ENCODE measurements at regions not wholly inside any gene's neighbourhood (a gene's known extent, or its start where the extent isn't known, plus 50 kb on each side); places are given as distances from the start of the nearest gene placed in this dataset.

DNA sequence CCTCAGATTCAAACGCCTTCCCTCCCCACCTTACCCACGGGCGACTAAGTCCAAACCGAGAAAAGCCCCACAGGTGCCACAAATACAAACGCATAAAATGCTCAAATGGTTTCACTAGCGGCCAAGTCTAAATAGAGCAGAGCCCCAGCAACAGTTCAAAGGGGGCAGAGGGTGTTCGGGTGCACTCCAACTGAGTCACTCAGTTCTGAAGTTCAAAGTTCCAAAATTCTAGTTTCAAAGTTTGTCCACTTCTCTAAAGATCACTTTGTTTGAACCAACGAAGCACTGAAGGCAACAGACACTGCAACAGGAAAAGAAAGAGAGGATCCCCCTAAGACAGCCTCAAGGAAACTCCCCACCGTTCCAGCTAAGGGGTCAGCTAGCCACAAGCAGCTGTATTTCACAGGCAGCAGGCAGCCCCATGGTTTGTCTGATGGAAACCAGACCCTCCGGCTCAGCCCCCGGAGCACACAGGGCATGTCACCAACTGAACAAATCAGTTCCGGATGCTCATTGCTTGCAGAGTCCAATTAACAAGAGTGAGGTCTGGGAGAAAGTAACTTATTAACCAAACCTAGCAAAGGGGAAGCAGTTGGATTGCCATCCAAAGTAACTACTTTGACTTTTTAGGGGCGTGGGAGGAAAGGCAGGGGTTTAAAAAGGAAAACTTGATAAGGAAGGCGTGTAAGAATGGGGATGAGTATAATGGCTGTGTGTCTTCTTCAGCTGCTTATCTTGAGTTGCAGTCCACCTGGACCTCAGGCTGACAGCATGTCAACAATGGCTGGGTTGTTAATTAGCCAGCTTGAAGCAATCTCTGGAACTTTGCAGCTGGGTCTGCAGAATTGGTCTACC, 1423.9 kb upstream of the PRMT6 start:
- Histone ChIP-seq H3K9me2 (replicated peaks; ENCODE audit: insufficient read depth, low read length) (no peaks in the 10 kb centered on the region), H3K79me2 (ENCODE audit: low read length) (no peaks in the 10 kb centered on the region), H3F3A (ENCODE audit: insufficient read depth, low read length) (no peaks in the 10 kb centered on the region), H3K9me3 (replicated peaks; ENCODE audit: insufficient read depth, low read length) (no peaks in the 10 kb centered on the region), H2AFZ (ENCODE audit: low read length) (no peak overlapping the region), H4K20me1 (ENCODE audit: insufficient read depth, low read length) (no peaks in the 10 kb centered on the region), H3K36me3 (replicated peaks; ENCODE audit: insufficient read depth, low read length) (no peaks in the 10 kb centered on the region), H3K4me2 (ENCODE audit: low read depth, low read length) (no peak overlapping the region), H3K9ac (ENCODE audit: low read length) (no peak overlapping the region), H3K4me1 (ENCODE audit: low read length) (no peaks in the 10 kb centered on the region), H3K27me3 (replicated peaks; ENCODE audit: insufficient read depth, low read length) (no peaks in the 10 kb centered on the region), H3K4me3 (ENCODE audit: low read length) (no peak overlapping the region), H3K27ac (ENCODE audit: low read length) (no peak overlapping the region)
- DNase-seq: no peak
- TF ChIP-seq, protein P1, sequence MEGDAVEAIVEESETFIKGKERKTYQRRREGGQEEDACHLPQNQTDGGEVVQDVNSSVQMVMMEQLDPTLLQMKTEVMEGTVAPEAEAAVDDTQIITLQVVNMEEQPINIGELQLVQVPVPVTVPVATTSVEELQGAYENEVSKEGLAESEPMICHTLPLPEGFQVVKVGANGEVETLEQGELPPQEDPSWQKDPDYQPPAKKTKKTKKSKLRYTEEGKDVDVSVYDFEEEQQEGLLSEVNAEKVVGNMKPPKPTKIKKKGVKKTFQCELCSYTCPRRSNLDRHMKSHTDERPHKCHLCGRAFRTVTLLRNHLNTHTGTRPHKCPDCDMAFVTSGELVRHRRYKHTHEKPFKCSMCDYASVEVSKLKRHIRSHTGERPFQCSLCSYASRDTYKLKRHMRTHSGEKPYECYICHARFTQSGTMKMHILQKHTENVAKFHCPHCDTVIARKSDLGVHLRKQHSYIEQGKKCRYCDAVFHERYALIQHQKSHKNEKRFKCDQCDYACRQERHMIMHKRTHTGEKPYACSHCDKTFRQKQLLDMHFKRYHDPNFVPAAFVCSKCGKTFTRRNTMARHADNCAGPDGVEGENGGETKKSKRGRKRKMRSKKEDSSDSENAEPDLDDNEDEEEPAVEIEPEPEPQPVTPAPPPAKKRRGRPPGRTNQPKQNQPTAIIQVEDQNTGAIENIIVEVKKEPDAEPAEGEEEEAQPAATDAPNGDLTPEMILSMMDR (IDR thresholded peaks at IDR 0.05; ENCODE audit: low read length): no peak
- TF ChIP-seq EZH2phosphoT487 (IDR thresholded peaks at IDR 0.05; ENCODE audit: low read length): no peak
- TF ChIP-seq EZH2 (optimal IDR thresholded peaks at IDR 0.05; ENCODE audit: low read depth, low read length): no peak

DNA sequence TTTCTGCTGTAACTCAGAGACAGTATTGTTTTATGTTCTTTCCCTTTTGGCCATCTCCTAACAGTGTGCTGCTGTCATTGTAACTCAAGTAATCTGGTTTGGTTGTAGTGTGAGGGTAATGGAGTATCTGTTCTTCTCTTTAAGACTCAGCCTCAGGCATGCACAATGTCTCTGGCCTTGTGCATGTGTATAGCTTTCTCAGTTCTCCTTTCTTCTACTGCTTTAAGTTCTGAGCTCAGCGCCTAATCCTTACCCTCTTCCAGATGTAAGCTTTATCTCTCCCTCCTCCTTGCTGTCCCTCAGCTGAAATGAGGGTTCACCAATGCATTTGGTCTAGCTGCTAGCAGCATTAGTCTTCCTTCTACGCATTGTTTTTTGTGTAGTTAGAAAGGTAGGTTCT, 1420.4 kb upstream of the PRMT6 start:
- no peaks in the 10 kb centered on the region for H3K27me3 ChIP-seq (replicated peaks; ENCODE audit: insufficient read depth, low read length)
- no peak overlapping the region for H3K9ac ChIP-seq (ENCODE audit: low read length)
- no peak overlapping the region for H3K4me2 ChIP-seq (ENCODE audit: low read depth, low read length)
- no peaks in the 10 kb centered on the region for H3K79me2 ChIP-seq (ENCODE audit: low read length)
- no peak overlapping the region for H3K4me3 ChIP-seq (ENCODE audit: low read length)
- H2AFZ ChIP-seq (ENCODE audit: low read length): no peak overlapping the region
- no peaks in the 10 kb centered on the region for H3F3A ChIP-seq (ENCODE audit: insufficient read depth, low read length)
- H4K20me1 ChIP-seq (ENCODE audit: insufficient read depth, low read length): no peaks in the 10 kb centered on the region
- no peak for DNase-seq
- no peak overlapping the region for H3K27ac ChIP-seq (ENCODE audit: low read length)
- H3K36me3 ChIP-seq (replicated peaks; ENCODE audit: insufficient read depth, low read length): no peaks in the 10 kb centered on the region
- no peaks in the 10 kb centered on the region for H3K9me2 ChIP-seq (replicated peaks; ENCODE audit: insufficient read depth, low read length)
- no peaks in the 10 kb centered on the region for H3K9me3 ChIP-seq (replicated peaks; ENCODE audit: insufficient read depth, low read length)
- no peak for TF ChIP-seq EZH2 (optimal IDR thresholded peaks at IDR 0.05; ENCODE audit: low read depth, low read length)
- no peak for TF ChIP-seq EZH2phosphoT487 (IDR thresholded peaks at IDR 0.05; ENCODE audit: low read length)
- TF ChIP-seq, protein P1 (IDR thresholded peaks at IDR 0.05; ENCODE audit: low read length): no peak
- H3K4me1 ChIP-seq (ENCODE audit: low read length): no peaks in the 10 kb centered on the region

DNA sequence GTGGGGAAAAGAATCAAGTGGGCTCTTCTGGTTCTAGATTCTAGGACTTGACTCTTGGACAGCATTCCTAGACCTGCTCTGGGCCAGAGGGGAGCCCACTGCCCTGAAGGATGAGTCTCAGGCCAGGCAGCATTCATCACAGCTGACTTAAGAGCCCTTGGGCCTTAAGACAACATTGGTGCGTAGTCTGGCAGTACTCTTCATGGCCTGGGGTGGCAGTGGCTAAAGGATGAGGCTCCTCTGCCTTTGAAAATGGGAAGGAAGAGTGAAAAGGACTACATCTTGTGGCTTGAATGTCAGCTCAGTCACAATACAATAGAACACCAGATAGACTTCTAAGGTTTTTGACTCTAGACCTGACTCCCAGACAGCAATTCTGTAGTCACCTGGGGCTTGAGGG, 1415.1 kb upstream of the PRMT6 start:
- H3K9ac ChIP-seq (ENCODE audit: low read length): no peak overlapping the region
- H3K79me2 ChIP-seq (ENCODE audit: low read length): no peaks in the 10 kb centered on the region
- no peak for DNase-seq
- H3K4me1 ChIP-seq (ENCODE audit: low read length): no peaks in the 10 kb centered on the region
- TF ChIP-seq EZH2phosphoT487 (IDR thresholded peaks at IDR 0.05; ENCODE audit: low read length) (no peak), EZH2 (optimal IDR thresholded peaks at IDR 0.05; ENCODE audit: low read depth, low read length) (no peak)
- TF ChIP-seq, protein P1 (IDR thresholded peaks at IDR 0.05; ENCODE audit: low read length): no peak
- no peaks in the 10 kb centered on the region for H3F3A ChIP-seq (ENCODE audit: insufficient read depth, low read length)
- no peak overlapping the region for H2AFZ ChIP-seq (ENCODE audit: low read length)
- H3K27ac ChIP-seq (ENCODE audit: low read length): no peak overlapping the region
- no peak overlapping the region for H3K4me2 ChIP-seq (ENCODE audit: low read depth, low read length)
- H3K9me2 ChIP-seq (replicated peaks; ENCODE audit: insufficient read depth, low read length): no peaks in the 10 kb centered on the region
- no peaks in the 10 kb centered on the region for H4K20me1 ChIP-seq (ENCODE audit: insufficient read depth, low read length)
- no peaks in the 10 kb centered on the region for H3K27me3 ChIP-seq (replicated peaks; ENCODE audit: insufficient read depth, low read length)
- no peaks in the 10 kb centered on the region for H3K9me3 ChIP-seq (replicated peaks; ENCODE audit: insufficient read depth, low read length)
- no peaks in the 10 kb centered on the region for H3K36me3 ChIP-seq (replicated peaks; ENCODE audit: insufficient read depth, low read length)
- H3K4me3 ChIP-seq (ENCODE audit: low read length): no peak overlapping the region

Data from MM.1S (cell line).